Stomach smooth muscle (tissue), 2 donors: ENCODE measurements at regions not wholly inside any gene's neighbourhood (a gene's known extent, or its start where the extent isn't known, plus 50 kb on each side); places are given as distances from the start of the nearest gene placed in this dataset.
"Not testable (repeated sequence)": the region's sequence is repeated elsewhere in the genome, so short reads cannot be mapped to it uniquely, and the experiment has no call there.

Experiments used
- H3K27ac ChIP-seq: one replicate; pipeline ENCODE4 v1.7.0; 2013; ENCODE audit warnings: mild to moderate bottlenecking, low read length, inconsistent platforms
- H3K27me3 ChIP-seq, 2 donors: one replicate each; pipeline ENCODE4 v1.7.0; 2013; ENCODE audit warnings: low read length in 2 of 2; ENCODE audit not compliant: insufficient read depth in 2 of 2, control insufficient read depth in 1 of 2
- H3K36me3 ChIP-seq, 2 donors: one replicate each; pipeline ENCODE4 v1.7.0; 2013; ENCODE audit warnings: low read length in 2 of 2; ENCODE audit not compliant: control insufficient read depth in 2 of 2, insufficient read depth in 2 of 2
- H3K4me1 ChIP-seq: one replicate; pipeline ENCODE4 v1.7.0; 2013; ENCODE audit warnings: low read length; ENCODE audit not compliant: control insufficient read depth, insufficient read depth
- H3K4me3 ChIP-seq, 2 donors: one replicate each; pipeline ENCODE4 v1.7.0; 2013; ENCODE audit warnings: low read length in 2 of 2
- H3K9ac ChIP-seq, 2 donors: one replicate each; pipeline ENCODE4 v1.7.0; 2013; ENCODE audit warnings: low read length in 2 of 2, mild to moderate bottlenecking in 1 of 2
- H3K9me3 ChIP-seq, 2 donors: one replicate each; pipeline ENCODE4 v1.7.0; 2013; ENCODE audit warnings: low read length in 2 of 2; ENCODE audit not compliant: control insufficient read depth in 2 of 2
- donor health status: healthy.
- donor health status: Pancreatic carcinoma.

DNA sequence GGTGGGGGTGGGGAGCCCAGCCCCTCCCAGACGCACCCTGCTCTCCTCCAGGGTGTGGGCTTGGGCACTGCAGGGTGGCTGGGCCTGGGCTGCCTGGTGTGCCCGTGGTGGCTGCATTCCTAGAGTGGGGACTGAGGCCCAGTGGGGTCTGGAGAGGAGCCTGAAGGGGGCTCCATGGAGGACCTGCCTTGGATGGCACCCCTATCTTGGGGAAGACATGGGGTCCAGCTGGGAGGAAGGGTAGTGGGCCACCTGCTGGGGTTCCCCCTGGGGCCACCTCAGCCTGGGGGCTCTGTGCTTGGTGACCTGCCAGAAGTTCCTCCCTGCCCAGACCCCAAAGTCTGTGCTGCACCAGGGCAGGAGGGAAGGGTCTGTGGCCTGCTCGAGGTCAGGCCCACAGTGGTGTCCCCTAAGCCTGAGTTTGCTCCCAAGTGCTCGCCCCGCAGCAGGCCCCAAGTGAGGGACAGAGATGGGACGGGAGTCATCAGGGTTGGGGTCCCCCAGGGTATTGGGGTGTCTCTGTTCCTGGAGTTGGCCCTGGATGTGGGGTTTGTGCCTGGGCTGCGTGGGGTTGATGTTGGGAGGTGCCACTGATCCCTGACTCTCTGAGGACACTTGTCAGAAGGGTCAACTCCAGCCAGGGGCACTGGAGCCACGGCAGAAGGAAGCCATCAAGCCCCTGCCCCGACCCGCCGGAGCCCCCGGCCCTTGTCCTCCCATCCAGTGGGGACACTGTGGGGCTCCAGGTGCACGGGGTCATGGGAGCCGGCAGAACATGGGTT is 382.9 kb downstream of the TMEM121 start:
- Histone ChIP-seq H3K36me3 (no peaks in the 10 kb centered on the region), H3K4me3 (no peak overlapping the region), H3K9ac (no peak overlapping the region), H3K27ac (no peak overlapping the region), H3K9me3 (no peaks in the 10 kb centered on the region), H3K27me3 (no peaks in the 10 kb centered on the region), H3K4me1 (no peaks in the 10 kb centered on the region)

DNA sequence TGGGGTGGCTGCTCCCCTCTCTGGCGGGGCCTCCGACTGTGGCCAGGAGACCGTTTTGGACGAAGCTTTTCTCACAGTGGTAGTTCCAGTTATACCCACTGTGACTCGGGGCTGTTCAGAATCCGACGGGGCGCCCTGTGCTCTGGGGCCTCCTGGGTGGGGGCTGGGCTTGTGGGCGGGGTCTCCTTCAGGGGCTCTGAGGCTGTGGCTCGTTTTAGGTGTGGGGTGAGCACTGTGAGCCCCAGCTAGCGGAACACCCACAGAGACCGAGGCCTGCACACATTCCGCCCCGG is 383.4 kb downstream of the TMEM121 start:
- H3K4me3 ChIP-seq, H3K9ac ChIP-seq, H3K27me3 ChIP-seq, H3K9me3 ChIP-seq, H3K36me3 ChIP-seq, H3K4me1 ChIP-seq, H3K27ac ChIP-seq: not testable (repeated sequence)

DNA sequence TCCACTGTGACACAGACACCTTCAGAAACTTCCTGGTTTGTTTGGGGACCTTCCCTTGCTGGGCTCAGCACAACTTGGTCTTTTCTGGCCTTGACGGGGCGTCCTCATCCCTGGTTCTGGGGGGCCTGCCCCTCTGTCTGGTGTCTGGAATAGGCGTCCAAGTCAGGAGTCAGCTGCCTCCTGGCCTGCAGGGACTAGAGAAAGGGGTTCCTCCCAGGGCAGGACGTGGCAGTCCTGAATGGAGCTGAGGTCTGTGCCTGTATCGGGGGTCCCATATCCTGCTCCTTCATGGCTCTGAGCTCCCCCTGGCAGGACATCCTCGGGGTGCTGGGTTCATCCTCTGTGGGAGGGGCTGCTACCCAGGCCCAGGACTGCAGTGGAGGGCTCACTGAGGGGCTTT is 384.0 kb downstream of the TMEM121 start:
- H3K36me3 ChIP-seq = no peaks in the 10 kb centered on the region
- H3K9me3 ChIP-seq = no peaks in the 10 kb centered on the region
- no peak overlapping the region for H3K27ac ChIP-seq
- H3K4me1 ChIP-seq = no peaks in the 10 kb centered on the region
- H3K27me3 ChIP-seq = no peaks in the 10 kb centered on the region
- H3K4me3 ChIP-seq = no peak overlapping the region
- no peak overlapping the region for H3K9ac ChIP-seq

DNA sequence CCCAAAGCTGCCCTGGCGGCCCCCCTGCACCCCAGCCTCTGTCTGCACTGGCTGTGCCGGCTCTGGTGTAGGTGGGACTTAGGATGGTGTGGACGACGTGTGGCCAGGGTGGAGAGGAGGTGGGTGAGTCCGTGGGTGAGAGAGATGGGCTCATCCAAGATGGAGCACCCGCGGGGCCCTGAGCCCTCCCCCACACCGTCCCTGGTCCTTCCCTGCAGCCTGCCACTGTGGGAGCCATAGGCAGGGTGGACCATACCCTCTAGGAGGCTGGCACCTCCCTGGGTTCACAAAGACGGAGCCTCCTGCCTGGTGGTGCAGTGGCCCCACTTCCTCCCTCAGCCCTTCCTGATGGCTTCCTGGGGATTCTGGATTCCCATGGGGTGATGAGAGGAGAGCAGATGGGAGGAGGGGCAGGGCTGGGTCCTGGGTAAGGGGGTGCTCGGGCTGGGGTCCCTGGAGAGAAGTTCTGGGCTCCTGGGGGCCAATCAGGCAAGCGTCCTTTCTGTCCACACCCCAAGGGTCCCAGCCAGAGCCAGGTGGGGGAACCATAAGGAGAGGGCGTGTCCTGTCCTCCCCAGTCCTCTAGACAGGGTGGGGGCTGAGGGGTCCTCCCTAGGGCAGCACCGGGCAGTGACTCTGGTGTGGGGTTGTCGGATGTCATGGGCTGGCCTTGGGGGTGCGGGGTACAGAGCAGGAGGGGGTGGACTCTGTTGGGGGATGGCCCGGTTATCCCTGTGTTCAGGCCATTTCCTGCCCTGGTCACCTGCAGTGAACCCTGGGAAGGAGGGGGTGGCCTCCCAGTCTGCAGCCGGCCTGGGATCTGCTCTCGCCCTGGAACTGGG is 384.8 kb downstream of the TMEM121 start:
- Histone ChIP-seq H3K27ac (no peak overlapping the region), H3K4me3 (no peak overlapping the region), H3K36me3 (no peaks in the 10 kb centered on the region), H3K9ac (no peak overlapping the region), H3K4me1 (no peaks in the 10 kb centered on the region), H3K9me3 (peaks cover 0 to 3% of the 10 kb centered on the region in 2 donors), H3K27me3 (no peaks in the 10 kb centered on the region)

DNA sequence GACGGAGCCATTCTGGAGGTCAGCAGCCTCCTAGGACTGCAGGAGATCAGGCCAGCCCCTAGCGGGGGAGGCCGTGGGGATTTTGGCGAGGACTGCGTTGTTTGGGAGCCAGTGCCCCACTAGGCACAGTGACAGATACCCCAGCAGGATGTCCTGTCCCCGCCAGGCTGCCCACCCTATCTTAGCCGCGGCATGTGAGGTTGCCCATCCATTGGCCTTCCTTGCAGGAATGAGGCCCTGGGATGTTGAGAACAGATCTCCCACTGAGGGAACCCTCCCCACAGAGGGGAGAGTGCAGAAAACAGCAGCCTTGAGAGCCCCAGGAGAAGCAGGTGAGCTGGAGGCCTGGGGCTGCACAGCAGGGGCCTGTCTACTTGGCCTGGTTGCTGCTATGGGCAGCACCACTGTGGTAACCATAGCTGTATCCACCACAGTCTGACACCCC is 385.5 kb downstream of the TMEM121 start:
- not testable (repeated sequence) for H3K4me1 ChIP-seq, H3K9me3 ChIP-seq

DNA sequence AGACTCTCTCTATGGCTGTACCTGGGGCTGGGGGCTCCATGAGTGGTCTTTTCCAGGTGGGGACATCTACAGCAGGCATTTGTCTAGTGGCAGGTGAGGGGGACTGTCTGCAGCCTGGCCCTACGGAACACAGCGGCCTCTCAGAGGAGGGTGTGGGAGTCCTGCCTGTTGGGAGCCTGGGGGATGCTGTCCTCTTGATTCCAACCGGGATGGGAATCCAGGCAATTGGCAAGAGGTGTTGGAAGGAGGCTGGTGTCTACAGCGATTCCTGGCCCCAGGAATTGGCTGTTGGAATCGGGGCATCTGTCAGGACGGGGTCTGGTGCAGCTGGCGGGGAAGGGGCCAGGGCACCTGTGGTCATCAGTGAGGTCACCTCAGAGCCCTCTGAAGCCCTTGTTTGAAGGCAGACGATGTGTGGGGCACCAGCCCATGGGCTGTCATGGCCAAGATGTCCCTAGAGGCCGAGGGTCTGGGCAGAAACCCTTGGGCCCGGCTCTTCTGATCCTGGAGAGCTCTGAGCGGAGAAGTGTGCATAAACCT is 386.3 kb downstream of the TMEM121 start:
- peaks cover 3 to 5% of the 10 kb centered on the region in 2 donors for H3K9me3 ChIP-seq
- no peaks in the 10 kb centered on the region for H3K27me3 ChIP-seq
- H3K27ac ChIP-seq = no peak overlapping the region
- H3K36me3 ChIP-seq = no peaks in the 10 kb centered on the region
- no peaks in the 10 kb centered on the region for H3K4me1 ChIP-seq
- no peak overlapping the region for H3K4me3 ChIP-seq
- no peak overlapping the region for H3K9ac ChIP-seq

More for the DNA sequence above, 385.5 kb downstream of the TMEM121 start:
- H3K4me3 ChIP-seq, H3K9ac ChIP-seq, H3K36me3 ChIP-seq, H3K27me3 ChIP-seq, H3K27ac ChIP-seq: not testable (repeated sequence)

DNA sequence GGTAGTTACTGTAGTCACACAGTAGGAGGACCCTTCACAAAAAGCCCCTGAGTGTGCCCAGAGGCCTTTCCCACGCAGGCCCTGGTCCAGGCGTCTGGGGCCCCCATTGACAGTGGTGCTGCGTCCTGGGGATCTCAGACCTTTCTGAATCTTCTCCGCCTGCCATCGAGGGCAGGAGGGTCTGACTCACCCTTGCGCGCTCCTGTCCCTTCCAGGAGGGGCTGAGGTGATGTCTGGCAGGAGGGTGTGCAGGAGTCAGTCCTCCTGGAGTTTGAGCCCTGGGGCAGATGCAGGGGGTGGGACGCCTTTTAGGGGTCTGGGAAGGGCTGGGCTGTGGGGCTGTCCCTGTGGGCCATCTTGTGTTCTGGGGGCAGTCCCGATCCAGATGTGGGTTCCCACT is 386.8 kb downstream of the TMEM121 start:
- H3K36me3 ChIP-seq = no peaks in the 10 kb centered on the region

DNA sequence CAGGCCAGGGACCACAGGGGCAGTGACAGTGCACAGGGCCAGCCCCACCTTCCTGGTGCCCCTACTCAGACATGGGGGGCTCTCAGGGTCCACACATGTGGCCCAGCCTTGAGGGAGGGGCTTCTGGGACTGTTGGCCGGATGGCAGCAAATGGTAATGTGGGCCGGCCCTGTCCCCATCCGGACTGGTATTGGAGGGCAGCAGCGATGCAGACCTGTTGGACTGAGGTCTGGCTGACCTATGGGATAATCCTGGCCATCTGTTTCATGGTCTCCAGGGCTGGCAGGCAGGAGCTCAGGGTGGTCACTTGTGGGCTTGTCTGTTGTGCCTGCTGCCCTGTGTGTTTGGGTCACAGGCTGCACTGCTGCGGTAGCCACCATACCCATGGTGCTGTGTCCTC is 387.5 kb downstream of the TMEM121 start:
- H3K27ac ChIP-seq = no peak overlapping the region
- H3K27me3 ChIP-seq = no peaks in the 10 kb centered on the region
- H3K36me3 ChIP-seq = no peaks in the 10 kb centered on the region
- no peaks in the 10 kb centered on the region for H3K4me1 ChIP-seq
- no peak overlapping the region for H3K9ac ChIP-seq
- H3K9me3 ChIP-seq = peaks cover 3 to 5% of the 10 kb centered on the region in 2 donors
- H3K4me3 ChIP-seq = no peak overlapping the region

More for the DNA sequence above, 386.8 kb downstream of the TMEM121 start:
- no peak overlapping the region for H3K4me3 ChIP-seq
- H3K27ac ChIP-seq = no peak overlapping the region
- peaks cover 3 to 5% of the 10 kb centered on the region in 2 donors for H3K9me3 ChIP-seq
- H3K27me3 ChIP-seq = no peaks in the 10 kb centered on the region
- H3K9ac ChIP-seq = no peak overlapping the region
- H3K4me1 ChIP-seq = no peaks in the 10 kb centered on the region

DNA sequence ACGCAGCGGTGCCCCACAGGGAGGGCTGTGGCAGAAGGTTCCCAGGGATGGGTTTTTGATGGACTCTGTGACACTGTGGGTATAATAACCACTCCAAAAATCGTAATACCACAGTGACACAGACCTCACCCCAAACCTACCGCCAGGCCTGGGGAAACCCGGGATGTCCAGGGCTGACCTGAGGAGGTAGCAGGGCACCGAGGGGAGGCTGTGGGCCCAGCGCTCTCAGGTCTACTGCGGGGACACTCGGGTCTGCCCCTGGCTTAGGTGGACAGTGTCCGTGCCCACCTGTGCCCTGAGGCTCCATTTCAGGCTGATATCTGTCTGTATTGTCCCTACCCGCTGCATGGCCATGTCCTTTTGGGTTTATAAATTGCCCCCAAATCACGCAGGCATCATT is 387.9 kb downstream of the TMEM121 start:
- H3K9ac ChIP-seq, H3K27me3 ChIP-seq, H3K4me1 ChIP-seq, H3K36me3 ChIP-seq, H3K4me3 ChIP-seq, H3K27ac ChIP-seq, H3K9me3 ChIP-seq: not testable (repeated sequence)

DNA sequence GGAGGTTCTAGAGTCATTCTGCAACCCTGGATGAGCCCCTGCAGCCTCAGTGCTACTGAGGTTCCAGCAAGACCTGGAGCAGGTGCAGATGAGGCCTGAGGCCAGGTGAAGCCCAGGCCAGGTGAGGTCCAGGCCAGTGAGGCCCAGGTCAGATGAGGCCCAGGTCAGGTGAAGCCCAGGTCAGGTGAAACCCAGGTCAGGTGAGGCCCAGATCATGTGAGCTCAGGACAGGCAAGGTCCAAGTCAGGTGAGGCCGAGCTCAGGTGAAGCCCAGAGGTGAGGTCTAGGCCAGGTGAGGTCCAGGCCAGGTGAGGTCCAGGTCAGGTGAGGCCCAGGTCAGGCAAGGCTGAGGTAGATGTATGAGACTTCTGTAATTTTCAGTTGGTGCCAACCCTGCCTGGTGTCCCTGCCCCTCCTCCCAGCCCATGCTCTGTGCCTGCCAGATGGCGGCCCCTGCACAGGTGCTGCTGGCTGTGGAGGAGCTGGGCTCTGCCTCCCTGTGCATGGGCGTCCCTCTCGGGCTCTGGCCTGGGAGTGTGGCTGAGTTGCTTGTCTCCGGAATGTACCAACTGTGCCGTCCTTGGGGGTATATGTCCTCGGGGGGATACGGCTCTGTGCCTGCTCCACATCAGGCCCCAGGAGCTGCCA is 388.5 kb downstream of the TMEM121 start:
- no peak overlapping the region for H3K27ac ChIP-seq
- H3K36me3 ChIP-seq = no peaks in the 10 kb centered on the region

More for the DNA sequence above, 388.5 kb downstream of the TMEM121 start:
- no peak overlapping the region for H3K9ac ChIP-seq
- H3K27me3 ChIP-seq = no peaks in the 10 kb centered on the region
- no peaks in the 10 kb centered on the region for H3K4me1 ChIP-seq
- no peak overlapping the region for H3K4me3 ChIP-seq
- peaks cover 3 to 5% of the 10 kb centered on the region in 2 donors for H3K9me3 ChIP-seq
